ENCODE measurements at regions not wholly inside any gene's neighbourhood (a gene's known extent, or its start where the extent isn't known, plus 50 kb on each side); places are given as distances from the start of the nearest gene placed in this dataset.

DNA sequence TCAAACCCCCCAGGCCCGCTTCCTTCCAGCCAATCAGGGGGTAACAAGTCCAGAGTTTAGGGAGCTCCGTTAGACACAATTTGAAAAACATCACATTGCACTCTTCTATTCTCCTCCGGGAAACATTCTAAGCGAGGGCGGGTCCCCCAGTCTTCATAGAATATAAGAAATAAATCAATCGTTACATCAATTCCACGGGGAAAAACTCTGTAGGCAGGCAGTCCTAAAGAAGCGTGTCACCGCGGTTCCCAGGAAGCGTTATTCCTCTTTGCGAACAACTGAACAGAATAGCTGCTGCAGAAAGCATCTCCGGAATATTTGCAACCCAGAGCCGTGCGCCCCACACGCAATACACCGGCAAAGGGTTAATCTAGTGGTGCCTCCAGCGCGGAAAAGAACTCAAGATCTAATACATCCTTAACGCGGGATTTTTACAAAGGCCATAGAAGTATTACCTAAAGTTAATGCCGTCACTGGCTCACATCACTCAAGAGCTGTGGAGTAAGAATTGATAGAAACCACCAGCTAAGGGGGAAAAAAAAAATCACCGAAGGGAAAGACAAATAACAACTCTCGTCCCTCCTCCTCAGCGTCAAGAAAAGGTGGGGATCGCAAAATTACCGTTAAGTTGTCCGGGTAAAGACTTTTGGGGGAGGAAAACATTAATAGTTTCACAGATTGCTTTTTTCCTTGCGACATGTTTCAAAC is 65.1 kb downstream of the KCNRG start:
- Histone ChIP-seq H3K9me3 (no peaks in the 10 kb centered on the region), H3K27ac (peak overlapping the region; percentile 83 to 91), H3K4me1 (peaks cover 20 to 73% of the 10 kb centered on the region in 2 donors), H3K36me3 (no peaks in the 10 kb centered on the region), H3K4me3 (peak overlapping the region; percentile 60 to 66), H3K27me3 (no peaks in the 10 kb centered on the region)
- DNase-seq (peak in 2 of 4 donors; percentile 52 to 55), ATAC-seq (peak; percentile 0)
- TF ChIP-seq, protein P1, sequence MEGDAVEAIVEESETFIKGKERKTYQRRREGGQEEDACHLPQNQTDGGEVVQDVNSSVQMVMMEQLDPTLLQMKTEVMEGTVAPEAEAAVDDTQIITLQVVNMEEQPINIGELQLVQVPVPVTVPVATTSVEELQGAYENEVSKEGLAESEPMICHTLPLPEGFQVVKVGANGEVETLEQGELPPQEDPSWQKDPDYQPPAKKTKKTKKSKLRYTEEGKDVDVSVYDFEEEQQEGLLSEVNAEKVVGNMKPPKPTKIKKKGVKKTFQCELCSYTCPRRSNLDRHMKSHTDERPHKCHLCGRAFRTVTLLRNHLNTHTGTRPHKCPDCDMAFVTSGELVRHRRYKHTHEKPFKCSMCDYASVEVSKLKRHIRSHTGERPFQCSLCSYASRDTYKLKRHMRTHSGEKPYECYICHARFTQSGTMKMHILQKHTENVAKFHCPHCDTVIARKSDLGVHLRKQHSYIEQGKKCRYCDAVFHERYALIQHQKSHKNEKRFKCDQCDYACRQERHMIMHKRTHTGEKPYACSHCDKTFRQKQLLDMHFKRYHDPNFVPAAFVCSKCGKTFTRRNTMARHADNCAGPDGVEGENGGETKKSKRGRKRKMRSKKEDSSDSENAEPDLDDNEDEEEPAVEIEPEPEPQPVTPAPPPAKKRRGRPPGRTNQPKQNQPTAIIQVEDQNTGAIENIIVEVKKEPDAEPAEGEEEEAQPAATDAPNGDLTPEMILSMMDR (IDR thresholded peaks at IDR 0.05), result no peak
- intact Hi-C loops (cut with DNase I), result loop anchor here in 1 of 2 donors (5.0 kb wide), 1 partner anchor 83 kb away; the partner anchor contains the start of gene TRIM13

GRCh38 chr13:50080911-50081678 is 65.9 kb downstream of the KCNRG start:
- Histone ChIP-seq H3K9me3 (no peaks in the 10 kb centered on the region), H3K27me3 (no peaks in the 10 kb centered on the region), H3K4me3 (peak overlapping the region; percentile 60 to 66), H3K36me3 (no peaks in the 10 kb centered on the region), H3K27ac (peak overlapping the region; percentile 83 to 91), H3K4me1 (peaks cover 20 to 78% of the 10 kb centered on the region in 2 donors)
- peak; percentile 46 for ATAC-seq
- intact Hi-C loops (cut with DNase I), result loop anchor here in 1 of 2 donors (5.0 kb wide), 1 partner anchor 84 kb away; the partner anchor contains the start of gene TRIM13
- DNase-seq, result peak; percentile 50 to 90 (median 68)
- TF ChIP-seq, protein P1 (IDR thresholded peaks at IDR 0.05), result no peak

GRCh38 chr13:50081679-50082425 is 66.6 kb downstream of the KCNRG start:
- Histone ChIP-seq H3K4me1 (peaks cover 15 to 71% of the 10 kb centered on the region in 2 donors), H3K36me3 (no peaks in the 10 kb centered on the region), H3K9me3 (no peaks in the 10 kb centered on the region), H3K27me3 (no peaks in the 10 kb centered on the region), H3K4me3 (peak overlapping the region; percentile 60 to 66), H3K27ac (peak overlapping the region; percentile 83 to 91)
- TF ChIP-seq, protein P1 (IDR thresholded peaks at IDR 0.05), result no peak
- intact Hi-C loops (cut with DNase I), result loop anchor here in 1 of 2 donors (5.0 kb wide), 1 partner anchor 85 kb away; the partner anchor contains the start of gene TRIM13
- peak; percentile 86 for ATAC-seq
- peak; percentile 97 to 99 (median 98) for DNase-seq

- peak; percentile 56 to 87 (median 82) for DNase-seq
- H3K27ac ChIP-seq, result peak overlapping the region; percentile 83 to 86
- TF ChIP-seq, protein P1 (IDR thresholded peaks at IDR 0.05), result no peak
- peaks cover 15 to 63% of the 10 kb centered on the region in 2 donors for H3K4me1 ChIP-seq
- intact Hi-C loops (cut with DNase I), result loop anchor here in 1 of 2 donors (5.0 kb wide), 1 partner anchor 85 kb away; the partner anchor contains the start of gene TRIM13
- H3K36me3 ChIP-seq, result no peaks in the 10 kb centered on the region
- H3K9me3 ChIP-seq, result no peaks in the 10 kb centered on the region
- ATAC-seq, result peak; percentile 76
- no peaks in the 10 kb centered on the region for H3K27me3 ChIP-seq
- H3K4me3 ChIP-seq, result peak overlapping the region; percentile 60 to 66
Observed at GRCh38 chr13:50082426-50083281, 67.4 kb downstream of the KCNRG start.

Data from left lung (tissue), 4 donors.